Type B pancreatic cell (in vitro differentiated cells): ENCODE measurements at regions not wholly inside any gene's neighbourhood (a gene's known extent, or its start where the extent isn't known, plus 50 kb on each side); places are given as distances from the start of the nearest gene placed in this dataset.

Experiments used
- DNase-seq: peaks from one replicate; pipeline ENCODE4 v3.0.0; 2021; ENCODE audit warnings: mixed read lengths; ENCODE audit not compliant: unreplicated experiment; ENCODE audit errors: extremely low spot score
- H3K27ac Mint-ChIP-seq: 2 replicates; pipeline ENCODE4 v1.8.0; 2021; ENCODE audit warnings: mild to moderate bottlenecking, mixed read lengths
- H3K27me3 Mint-ChIP-seq: 2 replicates; pipeline ENCODE4 v1.8.0; 2021; ENCODE audit warnings: mixed read lengths
- H3K36me3 Mint-ChIP-seq: 2 replicates; pipeline ENCODE4 v1.8.0; 2021; ENCODE audit warnings: mixed read lengths
- H3K4me1 Mint-ChIP-seq: one replicate; pipeline ENCODE4 v1.8.0; 2021; ENCODE audit warnings: mixed read lengths; ENCODE audit not compliant: unreplicated experiment
- H3K4me3 Mint-ChIP-seq: 2 replicates; pipeline ENCODE4 v1.8.0; 2021; ENCODE audit warnings: mild to moderate bottlenecking, mixed read lengths
- H3K9me3 Mint-ChIP-seq: 2 replicates; pipeline ENCODE4 v1.8.0; 2021; ENCODE audit warnings: mixed read lengths
- TF ChIP-seq, protein P1 (sequence below): fragments of 200-600 bp; sonication (generic); conservative IDR thresholded peaks from 2 replicates; pipeline ENCODE4 v1.5.0; 2021; ENCODE audit warnings: antibody characterized with exemption, mild to moderate bottlenecking

DNA sequence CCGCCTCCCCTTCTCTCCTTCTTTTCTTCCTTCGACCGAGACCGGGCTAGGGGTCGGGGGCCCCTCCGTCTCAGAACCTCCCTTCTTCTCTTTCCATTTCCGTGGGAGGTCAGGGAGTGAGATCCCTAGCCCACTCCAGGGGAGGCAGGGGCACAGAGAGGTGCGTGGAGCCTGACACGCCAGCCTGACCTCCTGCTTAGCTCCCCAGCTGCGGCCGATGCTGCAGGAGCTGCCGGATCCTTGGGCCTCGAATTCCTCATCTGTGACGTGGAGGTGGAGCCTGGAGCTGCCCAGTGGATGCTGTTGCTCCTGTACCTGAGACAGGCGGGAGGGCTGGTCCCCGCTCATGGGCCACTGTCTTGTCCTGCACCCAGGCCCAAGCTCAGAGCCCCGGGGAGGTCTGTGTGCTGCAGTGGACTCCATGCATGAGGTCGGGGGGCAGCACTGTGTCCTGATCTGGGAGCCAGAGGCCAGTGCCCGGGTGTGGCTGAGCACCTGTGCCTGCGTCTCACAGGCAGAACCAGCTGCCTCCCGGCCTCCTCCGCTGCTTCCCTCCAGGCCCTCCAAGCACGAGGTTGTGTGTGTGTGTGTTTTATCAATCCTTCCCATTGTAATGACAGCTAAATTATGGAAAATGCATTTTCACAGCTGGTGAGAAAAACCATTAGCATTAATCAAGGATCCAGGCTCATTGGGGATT lies 55.3 kb upstream of the TTC34 start:
- H3K27ac Mint-ChIP-seq: no peak overlapping the region
- H3K4me3 Mint-ChIP-seq: no peak overlapping the region
- no peaks in the 10 kb centered on the region for H3K27me3 Mint-ChIP-seq
- H3K9me3 Mint-ChIP-seq: no peaks in the 10 kb centered on the region
- H3K4me1 Mint-ChIP-seq: no peaks in the 10 kb centered on the region
- no peak for DNase-seq
- TF ChIP-seq, protein P1, sequence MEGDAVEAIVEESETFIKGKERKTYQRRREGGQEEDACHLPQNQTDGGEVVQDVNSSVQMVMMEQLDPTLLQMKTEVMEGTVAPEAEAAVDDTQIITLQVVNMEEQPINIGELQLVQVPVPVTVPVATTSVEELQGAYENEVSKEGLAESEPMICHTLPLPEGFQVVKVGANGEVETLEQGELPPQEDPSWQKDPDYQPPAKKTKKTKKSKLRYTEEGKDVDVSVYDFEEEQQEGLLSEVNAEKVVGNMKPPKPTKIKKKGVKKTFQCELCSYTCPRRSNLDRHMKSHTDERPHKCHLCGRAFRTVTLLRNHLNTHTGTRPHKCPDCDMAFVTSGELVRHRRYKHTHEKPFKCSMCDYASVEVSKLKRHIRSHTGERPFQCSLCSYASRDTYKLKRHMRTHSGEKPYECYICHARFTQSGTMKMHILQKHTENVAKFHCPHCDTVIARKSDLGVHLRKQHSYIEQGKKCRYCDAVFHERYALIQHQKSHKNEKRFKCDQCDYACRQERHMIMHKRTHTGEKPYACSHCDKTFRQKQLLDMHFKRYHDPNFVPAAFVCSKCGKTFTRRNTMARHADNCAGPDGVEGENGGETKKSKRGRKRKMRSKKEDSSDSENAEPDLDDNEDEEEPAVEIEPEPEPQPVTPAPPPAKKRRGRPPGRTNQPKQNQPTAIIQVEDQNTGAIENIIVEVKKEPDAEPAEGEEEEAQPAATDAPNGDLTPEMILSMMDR: no peak
- H3K36me3 Mint-ChIP-seq: peaks cover 3% of the 10 kb centered on the region

DNA sequence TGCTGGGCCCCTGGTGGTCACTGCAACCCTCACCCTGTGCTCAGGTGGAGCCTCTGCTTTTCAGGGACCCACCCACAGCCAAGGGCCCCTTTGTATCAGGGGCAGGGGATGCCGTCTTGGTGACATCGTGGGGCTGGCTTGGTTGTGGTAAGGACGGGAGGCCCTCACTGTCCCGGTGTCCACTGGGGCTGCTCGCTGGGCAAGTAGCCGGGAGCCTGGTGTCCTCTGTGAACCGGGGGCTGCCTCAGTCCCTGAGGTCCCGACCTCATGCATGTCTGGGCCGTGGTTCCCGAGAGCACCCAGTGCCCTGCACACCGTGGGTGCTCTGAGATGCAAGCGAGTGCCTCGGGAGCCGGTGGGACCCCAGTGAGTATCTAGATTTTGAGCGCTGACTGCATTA lies 56.0 kb upstream of the TTC34 start:
- peaks cover 3% of the 10 kb centered on the region for H3K36me3 Mint-ChIP-seq
- H3K27me3 Mint-ChIP-seq: no peaks in the 10 kb centered on the region
- no peaks in the 10 kb centered on the region for H3K4me1 Mint-ChIP-seq
- no peak overlapping the region for H3K4me3 Mint-ChIP-seq
- no peak for DNase-seq
- no peaks in the 10 kb centered on the region for H3K9me3 Mint-ChIP-seq
- TF ChIP-seq, protein P1: no peak
- no peak overlapping the region for H3K27ac Mint-ChIP-seq

DNA sequence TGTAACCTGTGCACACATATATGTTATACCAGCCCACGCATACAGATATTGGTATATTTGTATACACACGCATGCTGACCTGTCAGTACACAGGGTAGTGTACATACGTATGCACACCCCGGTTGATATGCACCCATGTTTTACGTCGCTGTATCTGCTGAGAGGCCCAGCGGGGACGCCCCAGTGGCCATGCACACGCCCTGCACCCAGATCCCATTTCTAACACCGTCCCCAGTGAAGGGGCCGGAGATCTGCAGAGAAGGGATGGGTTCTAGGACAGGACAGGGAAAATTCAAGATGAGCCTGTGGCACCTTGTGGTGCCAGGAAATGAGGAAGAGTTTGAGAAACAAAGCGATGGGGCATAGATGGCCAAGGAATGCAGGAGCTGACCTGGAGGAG lies 57.2 kb upstream of the TTC34 start:
- H3K9me3 Mint-ChIP-seq: no peaks in the 10 kb centered on the region
- no peaks in the 10 kb centered on the region for H3K4me1 Mint-ChIP-seq
- no peak overlapping the region for H3K4me3 Mint-ChIP-seq
- no peaks in the 10 kb centered on the region for H3K27me3 Mint-ChIP-seq
- H3K36me3 Mint-ChIP-seq: peaks cover 3% of the 10 kb centered on the region
- no peak for DNase-seq
- no peak overlapping the region for H3K27ac Mint-ChIP-seq
- TF ChIP-seq, protein P1: no peak

GRCh38 chr1:2859219-2859880 lies 57.9 kb upstream of the TTC34 start:
- Mint-ChIP-seq H3K27me3 (no peaks in the 10 kb centered on the region), H3K9me3 (no peaks in the 10 kb centered on the region), H3K4me1 (no peaks in the 10 kb centered on the region), H3K36me3 (peaks cover 3% of the 10 kb centered on the region), H3K4me3 (no peak overlapping the region), H3K27ac (no peak overlapping the region)
- TF ChIP-seq, protein P1: no peak
- no peak for DNase-seq

DNA sequence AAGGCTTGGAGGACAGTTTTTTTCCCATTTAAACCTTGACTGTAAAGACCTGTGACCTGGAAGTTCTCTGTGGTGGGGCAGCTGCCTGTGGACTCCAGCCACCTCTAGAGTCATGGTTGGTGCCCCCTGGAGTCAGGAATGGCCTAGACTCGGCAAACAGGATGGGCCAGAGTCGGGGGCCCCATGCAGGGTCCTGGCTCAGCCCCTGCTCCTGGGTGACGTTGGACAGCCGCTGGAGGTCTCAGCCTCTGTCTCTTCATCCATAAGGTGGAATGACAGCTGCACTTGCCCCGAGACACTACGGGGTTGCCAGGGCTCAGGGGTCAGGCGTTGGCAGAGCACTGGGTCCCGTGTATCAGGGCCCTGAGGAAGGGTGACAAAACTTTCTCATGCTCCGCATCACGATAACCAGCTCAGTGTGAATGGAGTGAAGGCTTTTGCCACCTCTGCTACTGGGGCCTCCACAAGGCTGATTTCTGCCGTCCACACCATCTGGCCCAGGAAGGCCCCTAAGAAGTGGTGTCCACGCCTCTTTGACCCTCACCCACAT lies 58.5 kb upstream of the TTC34 start:
- no peak overlapping the region for H3K27ac Mint-ChIP-seq
- DNase-seq: no peak
- TF ChIP-seq, protein P1: no peak

More for the DNA sequence above, 58.5 kb upstream of the TTC34 start:
- Mint-ChIP-seq H3K36me3 (peaks cover 3% of the 10 kb centered on the region), H3K9me3 (no peaks in the 10 kb centered on the region), H3K4me1 (no peaks in the 10 kb centered on the region), H3K27me3 (no peaks in the 10 kb centered on the region), H3K4me3 (no peak overlapping the region)
